ENCODE measurements at regions not wholly inside any gene's neighbourhood (a gene's known extent, or its start where the extent isn't known, plus 50 kb on each side); places are given as distances from the start of the nearest gene placed in this dataset.

- Histone ChIP-seq H3K36me3 (ENCODE audit: control insufficient read depth in 4 of 4, insufficient read depth in 4 of 4, low read length in 3 of 4) (no peaks in the 10 kb centered on the region), H3K4me3 (ENCODE audit: control insufficient read depth in 1 of 7, extremely low read depth in 1 of 7, insufficient read depth in 4 of 7, low read depth in 2 of 7, low read length in 6 of 7) (no peak overlapping the region), H3K27me3 (replicated peaks in 2 of 5; ENCODE audit: control insufficient read depth in 4 of 5, insufficient read depth in 5 of 5, low read length in 4 of 5) (peaks cover 0 to 47% (median 8%) of the 10 kb centered on the region in 5 experiments), H3K27ac (ENCODE audit: insufficient read depth in 1 of 2, low read depth in 1 of 2, low read length in 2 of 2, poor library complexity in 1 of 2, severe bottlenecking in 2 of 2) (no peak overlapping the region), H3K4me1 (ENCODE audit: control extremely low read depth in 1 of 4, control insufficient read depth in 4 of 4, insufficient read depth in 4 of 4, low read length in 3 of 4) (no peaks in the 10 kb centered on the region), H3K9me3 (ENCODE audit: control extremely low read depth in 1 of 5, control insufficient read depth in 4 of 5, insufficient read depth in 2 of 5, low read depth in 1 of 5, low read length in 4 of 5) (no peaks in the 10 kb centered on the region)
- DNase-seq = no peak
- WGBS (ENCODE audit: insufficient coverage) = 89% methylated on average over 9 of the region's 10 CpGs
- CTCF ChIA-PET = no interaction called here
- POLR2A ChIA-PET = no interaction called here
These were observed 127.9 kb upstream of the NECTIN1 start for GRCh38 chr11:119856681-119857485.

- Histone ChIP-seq H3K27me3 (replicated peaks in 2 of 5; ENCODE audit: control insufficient read depth in 4 of 5, insufficient read depth in 5 of 5, low read length in 4 of 5) (peaks cover 0 to 33% (median 6%) of the 10 kb centered on the region in 5 experiments), H3K4me3 (ENCODE audit: control insufficient read depth in 1 of 7, extremely low read depth in 1 of 7, insufficient read depth in 4 of 7, low read depth in 2 of 7, low read length in 6 of 7) (no peak overlapping the region), H3K27ac (ENCODE audit: insufficient read depth in 1 of 2, low read depth in 1 of 2, low read length in 2 of 2, poor library complexity in 1 of 2, severe bottlenecking in 2 of 2) (no peak overlapping the region), H3K9me3 (ENCODE audit: control extremely low read depth in 1 of 5, control insufficient read depth in 4 of 5, insufficient read depth in 2 of 5, low read depth in 1 of 5, low read length in 4 of 5) (no peaks in the 10 kb centered on the region), H3K36me3 (ENCODE audit: control insufficient read depth in 4 of 4, insufficient read depth in 4 of 4, low read length in 3 of 4) (no peaks in the 10 kb centered on the region), H3K4me1 (ENCODE audit: control extremely low read depth in 1 of 4, control insufficient read depth in 4 of 4, insufficient read depth in 4 of 4, low read length in 3 of 4) (no peaks in the 10 kb centered on the region)
- WGBS (ENCODE audit: insufficient coverage) = no CpG with 5 or more reads among the region's 1 CpG
- ChIA-PET POLR2A (no interaction called here), CTCF (no interaction called here)
- no peak for DNase-seq
These were observed 126.1 kb upstream of the NECTIN1 start for GRCh38 chr11:119855066-119855465.

- Histone ChIP-seq H3K36me3 (ENCODE audit: control insufficient read depth in 4 of 4, insufficient read depth in 4 of 4, low read length in 3 of 4) (no peaks in the 10 kb centered on the region), H3K4me3 (ENCODE audit: control insufficient read depth in 1 of 7, extremely low read depth in 1 of 7, insufficient read depth in 4 of 7, low read depth in 2 of 7, low read length in 6 of 7) (no peak overlapping the region), H3K9me3 (ENCODE audit: control extremely low read depth in 1 of 5, control insufficient read depth in 4 of 5, insufficient read depth in 2 of 5, low read depth in 1 of 5, low read length in 4 of 5) (no peaks in the 10 kb centered on the region), H3K27ac (ENCODE audit: insufficient read depth in 1 of 2, low read depth in 1 of 2, low read length in 2 of 2, poor library complexity in 1 of 2, severe bottlenecking in 2 of 2) (no peak overlapping the region), H3K4me1 (ENCODE audit: control extremely low read depth in 1 of 4, control insufficient read depth in 4 of 4, insufficient read depth in 4 of 4, low read length in 3 of 4) (no peaks in the 10 kb centered on the region), H3K27me3 (replicated peaks in 2 of 5; ENCODE audit: control insufficient read depth in 4 of 5, insufficient read depth in 5 of 5, low read length in 4 of 5) (peaks cover 0 to 28% (median 6%) of the 10 kb centered on the region in 5 experiments)
- 92% methylated on average over 6 of the region's 7 CpGs for WGBS (ENCODE audit: insufficient coverage)
- ChIA-PET POLR2A (no interaction called here), CTCF (no interaction called here)
- DNase-seq = no peak
These were observed 125.5 kb upstream of the NECTIN1 start for GRCh38 chr11:119854521-119854920.

DNA sequence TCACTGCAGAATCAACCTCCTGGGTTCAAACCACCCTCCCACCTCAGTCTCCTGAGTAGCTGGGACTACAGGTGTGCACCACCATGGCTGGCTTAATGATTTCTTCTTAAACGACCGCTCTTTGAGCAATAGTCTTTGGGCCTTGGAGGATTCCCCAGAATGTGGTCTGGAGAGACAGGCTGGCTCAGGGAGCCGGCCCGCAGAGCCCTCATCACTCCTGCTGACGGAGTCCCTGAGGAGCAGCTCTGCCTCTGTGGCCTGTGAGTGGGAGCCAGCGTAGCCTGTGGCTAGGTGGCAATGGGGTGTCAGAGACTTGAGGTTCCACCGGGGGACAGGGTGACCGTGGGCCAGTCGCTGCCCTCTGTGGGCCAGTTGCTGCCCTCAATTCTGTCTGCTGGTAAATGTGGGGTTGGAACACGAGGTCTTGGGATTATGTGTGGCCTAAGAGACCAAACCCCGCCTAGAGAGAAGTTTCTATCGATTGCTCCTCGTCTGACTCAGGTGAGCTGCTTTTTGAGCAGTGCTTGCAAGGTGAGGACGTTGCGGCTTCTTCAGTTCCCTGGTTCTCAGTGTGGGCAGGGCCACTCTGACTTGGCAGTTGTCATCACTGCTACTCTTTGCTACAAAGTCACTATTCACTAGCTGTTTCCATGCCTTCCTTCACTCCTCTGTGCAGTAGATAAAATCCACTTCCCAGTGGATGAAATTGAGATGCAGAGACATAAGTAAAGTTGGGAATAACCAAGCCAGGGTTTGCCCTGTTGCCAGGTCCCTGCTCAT, 124.8 kb upstream of the NECTIN1 start:
- no peaks in the 10 kb centered on the region for H3K36me3 ChIP-seq (ENCODE audit: control insufficient read depth in 4 of 4, insufficient read depth in 4 of 4, low read length in 3 of 4)
- H3K27me3 ChIP-seq (replicated peaks in 2 of 5; ENCODE audit: control insufficient read depth in 4 of 5, insufficient read depth in 5 of 5, low read length in 4 of 5) = peaks cover 0 to 21% (median 6%) of the 10 kb centered on the region in 5 experiments
- H3K9me3 ChIP-seq (ENCODE audit: control extremely low read depth in 1 of 5, control insufficient read depth in 4 of 5, insufficient read depth in 2 of 5, low read depth in 1 of 5, low read length in 4 of 5) = no peaks in the 10 kb centered on the region
- H3K27ac ChIP-seq (ENCODE audit: insufficient read depth in 1 of 2, low read depth in 1 of 2, low read length in 2 of 2, poor library complexity in 1 of 2, severe bottlenecking in 2 of 2) = no peak overlapping the region
- 97% methylated on average over 15 of the region's 15 CpGs for WGBS (ENCODE audit: insufficient coverage)
- no peak overlapping the region for H3K4me3 ChIP-seq (ENCODE audit: control insufficient read depth in 1 of 7, extremely low read depth in 1 of 7, insufficient read depth in 4 of 7, low read depth in 2 of 7, low read length in 6 of 7)
- POLR2A ChIA-PET = no interaction called here
- CTCF ChIA-PET = no interaction called here
- no peaks in the 10 kb centered on the region for H3K4me1 ChIP-seq (ENCODE audit: control extremely low read depth in 1 of 4, control insufficient read depth in 4 of 4, insufficient read depth in 4 of 4, low read length in 3 of 4)
- no peak for DNase-seq

GRCh38 chr11:119852741-119853140, 123.7 kb upstream of the NECTIN1 start:
- H3K9me3 ChIP-seq (ENCODE audit: control extremely low read depth in 1 of 5, control insufficient read depth in 4 of 5, insufficient read depth in 2 of 5, low read depth in 1 of 5, low read length in 4 of 5) = no peaks in the 10 kb centered on the region
- ChIA-PET POLR2A (no interaction called here), CTCF (no interaction called here)
- DNase-seq = no peak
- H3K36me3 ChIP-seq (ENCODE audit: control insufficient read depth in 4 of 4, insufficient read depth in 4 of 4, low read length in 3 of 4) = no peaks in the 10 kb centered on the region
- H3K4me3 ChIP-seq (ENCODE audit: control insufficient read depth in 1 of 7, extremely low read depth in 1 of 7, insufficient read depth in 4 of 7, low read depth in 2 of 7, low read length in 6 of 7) = no peak overlapping the region
- H3K27ac ChIP-seq (ENCODE audit: insufficient read depth in 1 of 2, low read depth in 1 of 2, low read length in 2 of 2, poor library complexity in 1 of 2, severe bottlenecking in 2 of 2) = no peak overlapping the region
- H3K4me1 ChIP-seq (ENCODE audit: control extremely low read depth in 1 of 4, control insufficient read depth in 4 of 4, insufficient read depth in 4 of 4, low read length in 3 of 4) = no peaks in the 10 kb centered on the region
- H3K27me3 ChIP-seq (replicated peaks in 2 of 5; ENCODE audit: control insufficient read depth in 4 of 5, insufficient read depth in 5 of 5, low read length in 4 of 5) = peaks cover 0 to 15% (median 6%) of the 10 kb centered on the region in 5 experiments
- WGBS (ENCODE audit: insufficient coverage) = 85% methylated on average over 2 of the region's 2 CpGs

DNA sequence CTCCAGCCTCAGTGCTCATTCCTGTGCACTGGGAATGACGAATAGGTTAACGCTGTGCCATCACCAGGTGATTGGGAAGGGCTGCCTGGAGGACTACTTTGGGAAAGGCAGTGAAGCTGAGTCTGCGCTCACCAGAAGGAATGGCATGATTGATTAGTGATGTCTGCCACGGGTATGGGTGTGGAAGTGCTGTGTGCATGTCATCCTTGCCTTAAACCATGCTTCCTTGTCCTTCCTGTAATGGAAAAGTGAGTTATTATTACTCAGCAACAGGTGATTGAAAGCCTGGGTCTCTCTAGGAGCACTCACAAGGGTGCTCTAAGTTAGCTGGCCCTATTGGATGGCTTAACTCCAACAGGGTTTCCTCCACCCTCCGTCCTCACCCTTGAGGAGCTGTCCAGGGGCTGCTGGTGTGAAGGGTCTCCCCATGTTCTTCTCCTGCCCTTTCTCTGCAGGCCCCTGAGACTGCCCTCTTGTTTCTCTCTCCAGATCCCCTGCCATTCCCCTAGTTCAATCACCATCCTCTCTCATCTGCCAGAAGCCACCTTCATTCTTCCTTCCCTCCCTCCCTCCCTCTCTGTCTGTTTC, 121.9 kb upstream of the NECTIN1 start:
- no peak for DNase-seq
- Histone ChIP-seq H3K36me3 (ENCODE audit: control insufficient read depth in 4 of 4, insufficient read depth in 4 of 4, low read length in 3 of 4) (no peaks in the 10 kb centered on the region), H3K4me3 (ENCODE audit: control insufficient read depth in 1 of 7, extremely low read depth in 1 of 7, insufficient read depth in 4 of 7, low read depth in 2 of 7, low read length in 6 of 7) (no peak overlapping the region), H3K27ac (ENCODE audit: insufficient read depth in 1 of 2, low read depth in 1 of 2, low read length in 2 of 2, poor library complexity in 1 of 2, severe bottlenecking in 2 of 2) (no peak overlapping the region), H3K4me1 (ENCODE audit: control extremely low read depth in 1 of 4, control insufficient read depth in 4 of 4, insufficient read depth in 4 of 4, low read length in 3 of 4) (no peaks in the 10 kb centered on the region), H3K9me3 (ENCODE audit: control extremely low read depth in 1 of 5, control insufficient read depth in 4 of 5, insufficient read depth in 2 of 5, low read depth in 1 of 5, low read length in 4 of 5) (peaks cover 0 to 9% (median 0%) of the 10 kb centered on the region in 5 experiments), H3K27me3 (replicated peaks in 2 of 5; ENCODE audit: control insufficient read depth in 4 of 5, insufficient read depth in 5 of 5, low read length in 4 of 5) (peaks cover 0 to 5% (median 3%) of the 10 kb centered on the region in 5 experiments)
- 92% methylated on average over 4 of the region's 5 CpGs for WGBS (ENCODE audit: insufficient coverage)
- POLR2A ChIA-PET = no interaction called here
- CTCF ChIA-PET = no interaction called here

DNA sequence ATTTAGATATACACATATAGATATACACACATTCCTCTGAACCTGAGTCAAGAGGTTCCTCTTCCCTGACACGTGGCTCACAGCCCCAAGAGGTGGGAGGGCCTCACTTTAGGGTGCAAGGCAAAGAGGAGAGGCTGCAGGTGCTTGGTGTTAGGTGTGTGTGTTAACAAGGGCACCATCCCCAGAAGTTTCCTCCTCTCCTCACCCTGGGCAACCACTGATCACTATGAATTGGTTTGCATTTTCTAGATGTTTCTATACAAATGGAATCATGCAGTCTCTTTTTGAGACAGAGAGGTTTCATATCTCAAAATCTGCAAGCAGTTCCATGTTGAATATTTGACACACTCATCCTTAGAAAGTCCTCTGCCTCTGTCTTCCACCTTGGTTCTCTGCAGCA, 120.9 kb upstream of the NECTIN1 start:
- no peak for DNase-seq
- no CpG with 5 or more reads among the region's 1 CpG for WGBS (ENCODE audit: insufficient coverage)
- ChIA-PET CTCF (no interaction called here), POLR2A (no interaction called here)
- Histone ChIP-seq H3K27me3 (replicated peaks in 2 of 5; ENCODE audit: control insufficient read depth in 4 of 5, insufficient read depth in 5 of 5, low read length in 4 of 5) (peaks cover 0 to 11% (median 2%) of the 10 kb centered on the region in 5 experiments), H3K9me3 (ENCODE audit: control extremely low read depth in 1 of 5, control insufficient read depth in 4 of 5, insufficient read depth in 2 of 5, low read depth in 1 of 5, low read length in 4 of 5) (peaks cover 0 to 10% (median 0%) of the 10 kb centered on the region in 5 experiments), H3K4me1 (ENCODE audit: control extremely low read depth in 1 of 4, control insufficient read depth in 4 of 4, insufficient read depth in 4 of 4, low read length in 3 of 4) (no peaks in the 10 kb centered on the region), H3K36me3 (ENCODE audit: control insufficient read depth in 4 of 4, insufficient read depth in 4 of 4, low read length in 3 of 4) (no peaks in the 10 kb centered on the region), H3K4me3 (ENCODE audit: control insufficient read depth in 1 of 7, extremely low read depth in 1 of 7, insufficient read depth in 4 of 7, low read depth in 2 of 7, low read length in 6 of 7) (no peak overlapping the region), H3K27ac (ENCODE audit: insufficient read depth in 1 of 2, low read depth in 1 of 2, low read length in 2 of 2, poor library complexity in 1 of 2, severe bottlenecking in 2 of 2) (no peak overlapping the region)
